VCaP (cell line): ENCODE measurements at regions not wholly inside any gene's neighbourhood (a gene's known extent, or its start where the extent isn't known, plus 50 kb on each side); places are given as distances from the start of the nearest gene placed in this dataset.

Experiments used
- H3K27ac ChIP-seq: fragments of 450-650 bp; 2 replicates; pipeline ENCODE4 v1.5.1; 2017
- CTCF ChIP-seq: fragments of 450-650 bp; conservative IDR thresholded peaks from 2 replicates; pipeline ENCODE4 v1.5.1; 2017; ENCODE audit warnings: mild to moderate bottlenecking, moderate library complexity

GRCh38 chr3:167930453-167930852, 165.3 kb downstream of the GOLIM4 start:
- TF ChIP-seq CTCF: no peak
- peak overlapping the region; percentile 75 for H3K27ac ChIP-seq

GRCh38 chr3:167929968-167930367, 165.8 kb downstream of the GOLIM4 start:
- H3K27ac ChIP-seq: peak overlapping the region; percentile 75
- TF ChIP-seq CTCF: no peak

DNA sequence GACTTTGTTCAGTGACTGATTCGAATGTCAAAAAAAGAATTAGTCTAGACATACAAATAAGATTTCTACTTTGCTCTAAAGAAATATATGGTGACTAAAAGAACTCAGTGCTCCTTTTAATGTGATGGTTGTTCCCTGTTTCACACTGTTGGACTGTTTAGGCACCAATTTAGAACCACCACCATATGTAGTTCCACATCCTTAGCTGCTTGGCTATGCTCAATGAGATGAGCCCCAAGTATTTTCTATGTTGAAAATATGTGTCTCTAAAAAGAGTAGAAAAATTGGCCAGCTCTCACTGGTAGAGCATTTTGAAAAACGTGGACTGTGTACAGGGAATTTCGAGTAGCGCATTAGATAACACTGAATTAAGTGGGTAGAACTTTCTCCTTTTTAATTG, 167.3 kb downstream of the GOLIM4 start:
- peak overlapping the region; percentile 15; the same call in 1 of the 2 replicates for H3K27ac ChIP-seq
- TF ChIP-seq CTCF: 0 out of 2 replicates have a peak, but pooled peaks have one; percentile 17

DNA sequence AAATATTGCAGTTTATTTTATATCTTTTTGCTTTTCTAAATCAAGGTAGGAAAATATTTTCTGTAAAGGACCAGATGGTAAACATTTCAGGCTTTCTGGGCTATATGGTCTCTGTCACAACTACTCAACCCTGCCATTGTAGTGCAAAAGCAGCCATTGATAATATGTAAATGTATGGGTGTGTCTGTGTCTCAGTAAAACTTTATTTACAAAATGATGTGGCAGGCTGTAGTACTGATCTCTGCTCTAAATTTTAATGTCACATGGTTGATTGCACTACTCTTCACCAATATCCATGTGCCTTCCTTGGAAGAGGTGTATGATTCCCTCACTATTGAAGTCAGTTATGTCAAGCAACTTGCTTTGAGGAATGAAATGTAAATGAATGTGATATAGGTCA, 175.0 kb downstream of the GOLIM4 start:
- TF ChIP-seq CTCF: no peak
- no peak overlapping the region for H3K27ac ChIP-seq

GRCh38 chr3:167919590-167919989, 176.1 kb downstream of the GOLIM4 start:
- no peak for TF ChIP-seq CTCF
- H3K27ac ChIP-seq: no peak overlapping the region

DNA sequence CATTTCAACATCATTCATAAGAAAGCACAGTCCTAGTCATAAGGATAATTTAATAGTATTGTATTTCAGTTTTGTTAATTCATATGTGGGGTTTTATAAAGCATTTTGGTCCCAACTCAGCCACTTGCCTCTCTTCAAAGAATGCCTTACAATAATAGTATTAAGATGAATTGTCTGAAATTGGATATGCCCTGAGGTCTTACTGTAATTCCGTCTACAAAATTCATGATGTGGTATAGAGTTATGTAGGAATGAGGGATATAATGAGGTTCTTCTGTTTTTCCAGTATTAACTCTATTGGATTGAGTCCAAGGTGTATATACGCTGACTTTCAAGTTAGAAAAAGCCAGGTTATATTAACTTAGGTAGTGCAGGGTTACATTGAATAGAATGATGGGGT, 177.0 kb downstream of the GOLIM4 start:
- no peak for TF ChIP-seq CTCF
- no peak overlapping the region for H3K27ac ChIP-seq

GRCh38 chr3:167918008-167918596, 177.6 kb downstream of the GOLIM4 start:
- no peak overlapping the region for H3K27ac ChIP-seq
- TF ChIP-seq CTCF: no peak
